HL-60 (cell line): ENCODE measurements at regions not wholly inside any gene's neighbourhood (a gene's known extent, or its start where the extent isn't known, plus 50 kb on each side); places are given as distances from the start of the nearest gene placed in this dataset.

Source experiments
- DNase-seq, 2 experiments: peaks; one replicate each; pipeline ENCODE4 v3.0.0-alpha.2; 2010 to 2020; ENCODE audit warnings: low read depth in 1 of 2, low spot score in 1 of 2
- H3K27ac ChIP-seq: fragments of 250-450 bp; sonication (Bioruptor Pico); replicated peaks from 2 replicates; pipeline ENCODE4 v1.5.1; 2020; ENCODE audit warnings: mild to moderate bottlenecking, moderate library complexity
- H3K27me3 ChIP-seq: fragments of 250-450 bp; sonication (Bioruptor Pico); 2 replicates; pipeline ENCODE4 v1.5.1; 2021; ENCODE audit warnings: mild to moderate bottlenecking, moderate library complexity; ENCODE audit not compliant: insufficient read depth, poor library complexity, severe bottlenecking
- H3K4me3 ChIP-seq: replicated peaks from 2 replicates; pipeline ENCODE4 v1.5.1; 2011; ENCODE audit warnings: mild to moderate bottlenecking, control low read depth, low read length; ENCODE audit not compliant: insufficient read depth
- GABPA ChIP-seq: IDR thresholded peaks from 2 replicates; pipeline ENCODE4 v1.6.1; 2012; ENCODE audit warnings: low read depth
- POLR2AphosphoS5 ChIP-seq: IDR thresholded peaks from 2 replicates; pipeline ENCODE4 v1.6.1; 2012; ENCODE audit warnings: low read depth
- SPI1 ChIP-seq: IDR thresholded peaks from 2 replicates; pipeline ENCODE4 v1.6.1; 2012; ENCODE audit warnings: low read depth, mild to moderate bottlenecking, borderline replicate concordance
- TF ChIP-seq, protein P1 (sequence below): IDR thresholded peaks from 2 replicates; pipeline ENCODE4 v1.6.1; 2012; ENCODE audit warnings: low read depth; ENCODE audit not compliant: insufficient replicate concordance
- TF ChIP-seq, protein P2 (sequence below): IDR thresholded peaks from one replicate; pipeline ENCODE4 v1.5.1; 2011; ENCODE audit warnings: low read length, control low read depth, inconsistent platforms; ENCODE audit not compliant: insufficient read depth

DNA sequence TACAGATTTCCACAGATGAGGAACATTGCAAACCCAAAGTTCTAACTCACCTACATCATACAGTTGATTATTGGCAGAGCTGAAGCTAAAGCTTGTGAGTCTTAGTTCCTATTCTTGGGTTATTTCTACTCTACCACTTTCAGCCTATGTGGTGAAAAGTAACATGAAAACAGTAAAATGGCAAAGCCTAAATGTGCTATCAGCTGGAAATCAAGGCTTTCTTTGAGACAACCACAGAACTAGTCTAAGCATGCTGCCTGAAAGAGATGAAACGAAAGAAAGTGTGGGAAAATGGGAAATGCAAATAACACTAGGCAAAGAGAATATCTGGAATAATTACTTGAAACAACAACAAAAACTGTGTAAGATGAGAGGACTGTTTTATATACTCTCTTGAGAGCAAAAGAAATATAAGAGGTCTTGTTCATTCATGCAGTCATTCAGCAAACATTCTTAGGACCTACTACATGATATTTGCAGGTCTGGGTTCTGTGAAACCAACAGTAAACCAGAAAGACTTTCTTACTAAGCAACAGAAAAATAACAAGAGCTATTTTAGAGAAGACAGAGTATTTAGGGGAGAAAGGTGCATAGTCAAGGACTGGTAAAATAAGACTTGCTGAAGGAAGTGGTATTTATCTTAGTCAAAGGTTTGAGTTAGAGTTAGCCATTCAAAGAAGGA, 437.1 kb downstream of the HTR7 start:
- no peak overlapping the region for H3K4me3 ChIP-seq
- DNase-seq = no peak
- H3K27me3 ChIP-seq = no peaks in the 10 kb centered on the region
- H3K27ac ChIP-seq = no peak overlapping the region
- no peak for TF ChIP-seq GABPA

DNA sequence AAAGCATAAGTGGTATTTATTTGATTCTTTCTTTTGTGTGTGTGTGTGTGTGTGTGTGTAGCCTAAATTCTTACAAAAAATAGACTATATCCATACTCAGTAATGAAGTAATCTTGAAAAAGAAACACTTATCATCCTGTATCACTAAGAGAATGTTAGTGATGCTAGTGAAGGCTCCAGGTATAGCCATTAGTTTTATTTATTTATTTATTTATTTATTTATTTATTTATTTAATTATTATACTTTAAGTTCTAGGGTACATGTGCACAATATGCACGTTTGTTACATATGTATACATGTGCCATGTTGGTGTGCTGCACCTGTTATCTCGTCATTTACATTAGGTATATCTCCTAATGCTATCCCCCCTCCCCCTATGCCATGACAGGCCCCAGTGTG, 436.0 kb downstream of the HTR7 start:
- no peak for DNase-seq
- H3K4me3 ChIP-seq = no peak overlapping the region
- TF ChIP-seq, protein P1, sequence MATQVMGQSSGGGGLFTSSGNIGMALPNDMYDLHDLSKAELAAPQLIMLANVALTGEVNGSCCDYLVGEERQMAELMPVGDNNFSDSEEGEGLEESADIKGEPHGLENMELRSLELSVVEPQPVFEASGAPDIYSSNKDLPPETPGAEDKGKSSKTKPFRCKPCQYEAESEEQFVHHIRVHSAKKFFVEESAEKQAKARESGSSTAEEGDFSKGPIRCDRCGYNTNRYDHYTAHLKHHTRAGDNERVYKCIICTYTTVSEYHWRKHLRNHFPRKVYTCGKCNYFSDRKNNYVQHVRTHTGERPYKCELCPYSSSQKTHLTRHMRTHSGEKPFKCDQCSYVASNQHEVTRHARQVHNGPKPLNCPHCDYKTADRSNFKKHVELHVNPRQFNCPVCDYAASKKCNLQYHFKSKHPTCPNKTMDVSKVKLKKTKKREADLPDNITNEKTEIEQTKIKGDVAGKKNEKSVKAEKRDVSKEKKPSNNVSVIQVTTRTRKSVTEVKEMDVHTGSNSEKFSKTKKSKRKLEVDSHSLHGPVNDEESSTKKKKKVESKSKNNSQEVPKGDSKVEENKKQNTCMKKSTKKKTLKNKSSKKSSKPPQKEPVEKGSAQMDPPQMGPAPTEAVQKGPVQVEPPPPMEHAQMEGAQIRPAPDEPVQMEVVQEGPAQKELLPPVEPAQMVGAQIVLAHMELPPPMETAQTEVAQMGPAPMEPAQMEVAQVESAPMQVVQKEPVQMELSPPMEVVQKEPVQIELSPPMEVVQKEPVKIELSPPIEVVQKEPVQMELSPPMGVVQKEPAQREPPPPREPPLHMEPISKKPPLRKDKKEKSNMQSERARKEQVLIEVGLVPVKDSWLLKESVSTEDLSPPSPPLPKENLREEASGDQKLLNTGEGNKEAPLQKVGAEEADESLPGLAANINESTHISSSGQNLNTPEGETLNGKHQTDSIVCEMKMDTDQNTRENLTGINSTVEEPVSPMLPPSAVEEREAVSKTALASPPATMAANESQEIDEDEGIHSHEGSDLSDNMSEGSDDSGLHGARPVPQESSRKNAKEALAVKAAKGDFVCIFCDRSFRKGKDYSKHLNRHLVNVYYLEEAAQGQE = no peak
- TF ChIP-seq SPI1 (no peak), GABPA (no peak)
- H3K27me3 ChIP-seq = no peaks in the 10 kb centered on the region
- H3K27ac ChIP-seq = no peak overlapping the region

DNA sequence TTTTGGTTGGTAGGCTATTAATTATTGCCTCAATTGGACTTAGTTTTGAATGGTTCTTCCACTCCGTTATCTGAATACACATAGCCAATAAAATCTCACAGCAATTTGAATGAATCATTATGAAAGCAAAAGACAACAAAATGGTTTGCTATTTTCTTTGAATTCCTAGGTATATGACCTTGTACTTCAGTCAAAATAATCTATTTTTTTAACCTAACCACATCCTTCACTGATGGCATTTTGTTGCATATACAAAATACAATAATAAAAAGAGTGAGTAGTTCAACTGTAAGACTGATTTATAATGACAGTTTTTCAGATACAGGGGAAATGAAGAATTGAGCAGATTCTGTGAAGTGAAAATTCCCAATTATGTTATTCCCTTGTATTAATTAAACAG, 433.1 kb downstream of the HTR7 start:
- DNase-seq = no peak
- TF ChIP-seq SPI1 (no peak), POLR2AphosphoS5 (no peak), GABPA (no peak)
- TF ChIP-seq, protein P1 = no peak
- TF ChIP-seq, protein P2, sequence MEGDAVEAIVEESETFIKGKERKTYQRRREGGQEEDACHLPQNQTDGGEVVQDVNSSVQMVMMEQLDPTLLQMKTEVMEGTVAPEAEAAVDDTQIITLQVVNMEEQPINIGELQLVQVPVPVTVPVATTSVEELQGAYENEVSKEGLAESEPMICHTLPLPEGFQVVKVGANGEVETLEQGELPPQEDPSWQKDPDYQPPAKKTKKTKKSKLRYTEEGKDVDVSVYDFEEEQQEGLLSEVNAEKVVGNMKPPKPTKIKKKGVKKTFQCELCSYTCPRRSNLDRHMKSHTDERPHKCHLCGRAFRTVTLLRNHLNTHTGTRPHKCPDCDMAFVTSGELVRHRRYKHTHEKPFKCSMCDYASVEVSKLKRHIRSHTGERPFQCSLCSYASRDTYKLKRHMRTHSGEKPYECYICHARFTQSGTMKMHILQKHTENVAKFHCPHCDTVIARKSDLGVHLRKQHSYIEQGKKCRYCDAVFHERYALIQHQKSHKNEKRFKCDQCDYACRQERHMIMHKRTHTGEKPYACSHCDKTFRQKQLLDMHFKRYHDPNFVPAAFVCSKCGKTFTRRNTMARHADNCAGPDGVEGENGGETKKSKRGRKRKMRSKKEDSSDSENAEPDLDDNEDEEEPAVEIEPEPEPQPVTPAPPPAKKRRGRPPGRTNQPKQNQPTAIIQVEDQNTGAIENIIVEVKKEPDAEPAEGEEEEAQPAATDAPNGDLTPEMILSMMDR = no peak
- no peaks in the 10 kb centered on the region for H3K27me3 ChIP-seq
- no peak overlapping the region for H3K4me3 ChIP-seq
- no peak overlapping the region for H3K27ac ChIP-seq

DNA sequence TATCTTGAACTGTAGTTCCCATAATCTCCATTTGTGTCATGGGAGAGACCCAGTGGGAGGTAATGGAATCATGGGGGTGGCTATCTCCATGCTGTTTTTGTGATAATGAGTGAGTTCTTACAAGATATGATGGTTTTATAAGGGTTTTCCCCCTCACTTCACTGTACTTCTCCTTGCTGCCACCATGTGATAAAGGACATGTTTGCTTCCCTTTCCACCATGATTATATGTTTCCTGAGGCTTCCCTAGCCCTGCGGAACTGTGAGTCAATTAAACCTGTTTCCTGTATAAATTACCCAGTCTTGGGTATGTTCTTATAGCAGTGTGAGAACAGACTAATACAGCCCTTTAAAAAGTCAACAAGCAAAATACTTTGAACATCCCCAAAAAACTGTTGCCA, 427.7 kb downstream of the HTR7 start:
- H3K27ac ChIP-seq = no peak overlapping the region
- H3K4me3 ChIP-seq = no peak overlapping the region
- TF ChIP-seq, protein P1 = no peak
- TF ChIP-seq, protein P2 = no peak
- TF ChIP-seq POLR2AphosphoS5 (no peak), SPI1 (no peak), GABPA (no peak)
- DNase-seq = no peak
- H3K27me3 ChIP-seq = no peaks in the 10 kb centered on the region
